GM19239 (cell line): ENCODE measurements at regions not wholly inside any gene's neighbourhood (a gene's known extent, or its start where the extent isn't known, plus 50 kb on each side); places are given as distances from the start of the nearest gene placed in this dataset.

ENCODE experiments used
- DNase-seq: peaks from one replicate; pipeline ENCODE4 v3.0.0; 2011; ENCODE audit warnings: low spot score; ENCODE audit not compliant: insufficient read length
- FAIRE-seq: peaks from 2 replicates; lab custom pipeline; 2011; peaks lifted over from hg19 to GRCh38; lab: Jason Lieb, UNC

DNA sequence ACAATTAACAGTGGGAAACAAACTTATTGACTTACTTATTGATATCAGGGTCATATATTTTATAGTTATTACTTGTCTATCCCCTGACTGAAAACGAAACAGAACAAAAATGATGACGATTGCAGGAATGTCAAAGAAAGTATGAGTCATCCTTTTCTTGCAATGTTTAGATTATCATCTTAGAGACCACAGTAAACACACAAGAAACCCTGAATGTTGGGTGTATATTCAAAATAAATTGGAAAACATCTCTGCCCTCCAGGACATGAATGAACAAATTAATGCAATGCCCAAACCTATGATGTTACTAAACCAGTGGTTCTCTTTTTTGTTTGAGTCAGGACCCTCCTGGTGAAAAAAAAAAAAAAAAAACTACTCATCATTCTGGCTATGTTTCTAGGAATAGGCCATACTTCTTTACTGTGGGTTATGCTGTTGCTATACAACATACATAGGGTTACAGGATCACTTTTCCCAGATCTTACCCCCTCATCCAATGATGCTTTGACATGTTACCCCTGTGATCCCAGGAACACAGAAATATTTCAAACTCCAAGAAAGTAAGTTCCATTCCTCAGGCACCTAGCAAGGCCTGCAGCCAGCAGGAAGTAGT, 623.4 kb upstream of the IGFBP3 start:
- DNase-seq (no peak), FAIRE-seq (no peak)

DNA sequence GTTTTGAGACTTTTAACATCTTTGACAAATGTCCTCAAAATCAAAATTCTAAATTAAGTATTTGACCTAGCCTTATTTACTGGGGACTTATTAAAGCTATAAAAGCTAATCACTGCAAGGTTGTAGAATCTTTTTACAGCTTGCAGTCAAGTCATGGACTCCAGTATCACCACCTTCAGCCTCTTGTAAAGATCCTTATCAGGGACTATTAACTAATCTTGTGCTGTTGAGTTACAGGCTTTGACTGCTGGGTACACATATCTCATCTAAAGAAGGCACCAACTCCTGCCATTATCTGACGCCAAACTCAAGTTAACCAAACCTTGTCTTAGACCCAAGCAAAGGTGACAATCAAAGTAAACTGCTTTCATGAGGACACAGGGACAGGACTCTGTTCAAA, 621.0 kb upstream of the IGFBP3 start:
- DNase-seq (no peak), FAIRE-seq (no peak)

DNA sequence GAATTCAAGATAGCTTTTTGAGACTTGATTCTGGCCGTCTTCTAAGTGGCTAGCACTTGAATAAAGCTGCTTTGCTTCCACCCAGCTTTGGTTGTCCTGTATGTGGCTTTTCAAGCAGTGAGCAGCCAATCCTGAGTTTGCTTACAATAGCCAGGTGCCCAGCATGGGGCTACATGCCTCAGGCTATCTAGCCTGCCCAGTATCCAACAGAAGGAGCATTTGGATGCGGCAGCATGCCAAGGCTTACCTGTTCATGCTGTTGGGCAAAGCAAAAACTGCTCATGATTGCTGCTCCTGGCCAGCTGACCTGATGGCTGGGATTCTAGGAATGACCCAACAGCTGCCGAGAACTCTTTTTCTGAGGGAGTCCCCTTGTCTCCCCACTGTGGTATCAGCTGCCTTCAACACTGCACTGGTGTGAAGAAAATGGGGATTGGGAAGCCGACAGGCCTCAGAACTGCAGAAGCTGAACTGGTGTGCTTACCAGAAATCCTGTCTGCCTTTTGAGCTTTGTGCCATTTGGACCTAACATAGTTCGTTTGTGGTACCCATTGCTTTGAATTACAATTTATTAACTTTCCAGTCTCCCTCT, 618.9 kb upstream of the IGFBP3 start:
- FAIRE-seq (no peak), DNase-seq (no peak)

DNA sequence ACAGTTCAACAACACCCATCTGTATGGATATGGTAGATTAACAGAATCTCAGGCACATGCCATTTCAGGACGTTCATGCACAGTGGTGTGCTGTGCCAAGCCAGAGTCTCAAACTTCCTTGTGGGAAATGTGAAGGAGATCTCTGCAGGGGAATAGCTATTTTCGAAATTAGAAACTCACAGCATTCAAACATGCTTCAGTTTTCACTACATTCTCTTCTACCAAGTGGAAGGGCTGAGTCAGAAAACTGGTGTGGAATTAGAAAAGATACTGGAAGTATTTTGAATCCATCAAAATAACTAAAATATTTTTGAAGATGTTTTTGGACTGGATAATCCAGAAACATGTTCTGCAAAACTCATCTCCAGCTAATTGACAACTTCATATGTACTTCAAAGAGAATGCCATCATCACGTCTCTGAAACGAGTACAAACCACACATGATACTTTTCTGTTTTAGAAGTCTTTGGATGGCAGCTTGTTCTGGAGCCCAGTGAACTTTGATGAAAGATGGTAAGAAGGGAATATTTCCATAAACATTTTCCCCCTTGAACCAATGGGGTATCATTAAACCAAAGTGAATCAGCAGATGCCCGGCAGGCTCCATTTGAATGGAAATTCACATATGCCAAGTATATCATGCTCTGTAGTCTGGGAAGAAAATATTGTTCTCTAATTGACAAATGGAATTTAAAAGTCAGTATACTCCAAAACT, 616.3 kb upstream of the IGFBP3 start:
- DNase-seq (no peak), FAIRE-seq (no peak)

DNA sequence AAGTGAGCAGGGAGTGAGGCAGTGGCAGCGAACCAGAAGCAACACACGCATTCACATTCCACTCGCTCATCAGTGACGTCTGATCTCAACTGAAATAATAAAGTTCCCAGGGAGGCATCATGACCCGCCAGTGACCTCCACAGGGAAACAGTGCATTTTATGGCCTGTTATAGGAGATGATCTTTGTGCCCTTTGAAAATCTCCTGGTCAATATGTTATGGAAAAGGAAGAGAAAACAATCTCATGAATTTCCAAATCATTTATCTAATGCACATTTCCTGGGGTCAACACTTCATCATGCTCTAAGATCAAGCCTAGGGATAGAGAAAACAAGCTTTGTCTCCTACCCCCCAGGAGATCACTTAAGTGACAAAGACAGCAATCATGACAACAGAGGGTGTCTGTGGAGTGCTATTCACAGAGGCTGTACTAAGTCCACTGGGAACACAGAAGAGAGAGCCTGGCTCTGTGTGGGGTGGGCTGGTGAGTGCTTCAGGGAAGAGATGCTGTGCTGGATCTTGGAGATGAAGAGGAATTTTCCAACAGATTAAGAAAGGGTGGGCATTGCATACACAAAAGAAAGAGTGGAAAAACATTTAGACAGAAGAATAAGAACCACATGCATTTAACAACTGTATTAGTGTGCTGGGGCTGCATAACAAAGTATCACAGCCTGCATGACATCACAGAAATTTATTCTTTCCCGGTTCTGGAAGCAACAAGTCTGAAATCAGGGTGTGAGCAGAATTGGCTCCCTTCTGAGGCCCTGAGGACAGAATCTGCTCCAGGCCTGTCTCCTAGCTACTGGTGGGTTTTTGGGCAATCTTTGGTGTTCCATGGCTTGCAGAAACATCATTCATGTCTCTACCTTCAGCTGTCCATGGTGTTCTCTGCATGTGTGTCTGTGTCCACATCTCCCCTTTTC, 613.9 kb upstream of the IGFBP3 start:
- DNase-seq = no peak
- FAIRE-seq = no peak

DNA sequence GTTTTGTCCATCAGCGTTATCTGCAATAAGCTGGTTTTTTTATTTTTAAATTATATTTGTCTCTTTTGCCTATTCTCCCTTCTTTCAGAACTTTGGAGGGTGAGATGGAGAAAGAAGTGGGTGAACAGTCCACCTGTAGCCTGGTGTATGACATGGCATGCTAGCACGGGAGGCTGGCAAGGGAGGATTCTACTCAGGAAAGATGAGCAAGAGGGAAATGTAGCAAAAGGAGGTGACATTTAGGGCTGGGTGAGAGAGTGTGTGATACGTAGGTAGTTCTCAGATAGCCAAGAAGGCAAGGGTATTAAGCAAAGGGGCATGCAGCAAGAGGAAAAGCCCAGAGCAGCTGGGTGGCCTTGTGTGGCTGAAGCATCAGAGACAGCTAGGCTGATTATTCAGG, 612.9 kb upstream of the IGFBP3 start:
- DNase-seq (no peak), FAIRE-seq (no peak)

DNA sequence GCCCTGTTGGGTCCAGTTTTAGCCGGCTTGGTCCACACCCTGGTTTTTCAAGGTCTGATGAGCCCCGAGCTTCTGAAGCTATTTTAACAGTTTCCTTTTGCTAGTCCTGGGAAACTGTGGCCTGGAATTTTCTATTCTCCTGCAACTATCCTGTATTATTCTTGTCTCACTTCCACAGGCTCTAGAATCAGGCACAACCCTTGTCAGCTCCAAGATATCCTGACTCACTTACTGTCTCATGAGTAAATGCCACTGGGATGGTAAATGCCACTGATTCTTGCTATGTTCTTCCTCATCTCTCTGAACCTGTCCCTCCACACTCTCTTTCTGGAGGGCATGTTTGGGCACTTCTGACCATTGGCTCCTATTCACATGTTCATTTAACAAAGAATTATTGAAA, 611.5 kb upstream of the IGFBP3 start:
- DNase-seq = no peak
- no peak for FAIRE-seq

DNA sequence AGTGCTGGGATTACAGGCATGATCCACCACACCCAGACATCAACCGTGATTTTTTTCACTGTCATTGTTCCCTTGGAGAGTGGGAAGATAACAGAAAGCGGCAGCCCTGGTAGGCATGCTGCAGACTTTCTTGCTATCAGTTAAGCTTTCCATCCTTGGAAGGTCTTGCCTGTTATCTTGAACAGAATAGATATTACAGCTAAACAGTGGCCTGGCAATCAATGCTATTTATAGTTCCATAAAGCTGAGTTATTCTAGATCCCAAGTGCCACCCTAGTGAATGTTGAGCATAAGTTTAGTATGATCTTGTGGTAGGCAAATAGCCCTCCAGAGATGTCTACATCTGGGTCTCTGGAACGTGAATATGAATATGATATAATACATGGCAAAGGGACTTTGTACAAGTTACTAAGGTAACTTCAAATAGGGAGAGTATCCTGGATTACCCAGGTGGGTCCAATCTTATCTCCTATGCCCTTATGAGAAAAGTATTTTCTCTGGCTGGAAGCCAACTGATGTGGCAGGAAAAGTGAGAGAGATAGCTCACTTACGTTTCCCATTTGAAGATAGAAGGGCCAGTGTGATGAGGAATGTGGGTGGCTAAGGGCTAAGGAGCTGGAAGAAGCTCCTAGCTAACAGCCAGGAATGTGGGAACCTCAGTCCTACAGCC, 609.1 kb upstream of the IGFBP3 start:
- DNase-seq (no peak), FAIRE-seq (no peak)

DNA sequence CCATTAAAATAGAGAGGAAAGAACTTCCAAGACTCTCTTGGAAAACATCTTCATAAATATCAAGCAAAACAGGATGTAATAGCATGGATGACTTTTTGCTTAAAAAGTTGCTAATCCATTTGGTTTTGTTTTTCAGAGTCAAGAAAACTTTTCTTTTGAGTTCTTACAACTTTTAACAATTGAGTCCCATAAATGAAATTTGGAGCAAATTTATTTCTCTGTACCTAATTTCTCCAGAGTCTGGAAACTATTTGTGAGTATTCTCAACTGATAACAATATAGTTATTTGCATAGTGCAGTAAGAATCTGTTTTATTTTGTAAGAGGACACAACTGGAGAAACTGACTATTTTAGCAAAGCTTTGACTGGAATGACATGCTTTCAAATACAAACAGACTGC, 606.3 kb upstream of the IGFBP3 start:
- no peak for FAIRE-seq

DNA sequence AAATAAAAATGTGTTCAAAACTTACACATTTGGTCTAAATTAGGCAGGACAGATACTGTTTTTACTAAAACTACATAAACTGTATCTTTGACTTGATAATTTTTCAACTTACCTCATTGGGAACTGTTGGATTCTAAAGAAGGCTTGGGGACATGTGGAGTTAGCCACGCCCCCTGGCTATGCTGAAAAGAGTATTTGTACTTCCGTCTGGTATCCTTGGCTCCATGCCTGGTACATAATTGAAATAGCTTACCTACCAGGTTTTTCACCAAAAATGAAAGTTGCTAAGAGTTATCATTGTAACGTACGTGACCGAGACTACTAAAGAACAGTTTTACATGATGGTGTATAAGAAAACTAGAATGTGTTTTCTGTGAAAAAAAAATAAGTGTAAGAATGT, 604.8 kb upstream of the IGFBP3 start:
- DNase-seq = no peak
- FAIRE-seq = no peak

More for the DNA sequence above, 606.3 kb upstream of the IGFBP3 start:
- no peak for DNase-seq

DNA sequence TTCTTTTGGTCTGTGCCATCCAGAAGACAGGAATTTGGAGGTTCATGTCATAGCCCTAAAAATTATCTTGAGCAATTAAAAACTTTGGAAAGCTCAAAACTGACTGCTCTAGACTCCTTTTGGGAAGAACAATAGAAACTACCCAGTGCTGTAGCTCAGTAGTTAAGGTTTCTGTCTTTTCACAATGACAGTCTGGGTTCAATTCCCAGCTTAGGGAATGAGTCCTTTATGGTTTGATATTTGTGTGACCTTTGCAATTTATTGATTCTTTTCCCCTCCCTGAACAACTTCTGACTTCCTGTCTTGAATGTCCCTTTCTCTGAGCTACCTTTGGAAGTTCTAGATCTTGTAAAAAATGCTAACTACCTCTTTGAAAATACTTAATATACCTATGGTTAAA, 603.3 kb upstream of the IGFBP3 start:
- FAIRE-seq (no peak), DNase-seq (no peak)

DNA sequence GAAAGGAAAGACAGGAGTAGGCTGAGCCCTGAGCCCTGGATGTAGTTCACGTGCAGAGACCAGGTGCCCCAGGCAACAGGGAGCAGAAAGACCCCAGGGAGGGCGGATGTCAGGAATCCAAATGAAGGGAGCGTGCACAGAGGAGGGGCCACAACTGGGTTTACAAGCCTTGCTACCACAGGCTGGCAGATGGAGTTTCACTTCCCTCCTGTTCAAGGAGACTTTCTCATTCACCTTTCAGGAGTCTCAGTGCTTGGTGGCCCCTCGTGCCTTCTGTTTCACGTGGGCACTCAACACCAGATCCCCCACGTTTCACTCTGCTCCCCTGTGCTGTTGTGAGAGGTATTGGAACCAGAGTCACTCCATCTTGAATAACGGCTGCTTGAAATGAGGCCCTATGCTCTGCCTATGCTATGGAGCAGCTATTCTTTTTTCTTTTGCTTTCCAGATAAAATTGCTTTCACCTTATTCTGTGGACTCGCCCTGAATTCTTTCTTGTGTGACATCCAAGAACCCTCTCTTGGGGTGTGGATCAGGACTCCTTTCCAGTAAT, 601.4 kb upstream of the IGFBP3 start:
- no peak for FAIRE-seq
- DNase-seq = no peak

DNA sequence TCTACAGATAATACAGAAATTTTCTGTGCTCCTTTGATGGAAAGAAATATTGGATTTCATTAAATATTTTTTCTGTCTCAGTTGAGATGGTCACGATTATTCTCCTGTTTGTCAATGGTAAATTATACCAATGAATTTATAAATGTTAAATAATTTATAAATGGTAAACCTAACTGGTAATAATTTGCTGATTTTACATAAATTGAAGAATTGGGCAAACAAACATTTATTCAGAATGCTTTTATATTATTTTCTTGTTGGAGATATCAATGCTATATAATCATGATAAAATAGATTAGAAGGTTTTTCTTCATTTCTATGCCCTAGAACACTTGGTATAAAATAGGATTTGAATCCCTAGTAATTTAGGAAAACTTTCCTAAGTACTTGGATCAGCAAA, 597.6 kb upstream of the IGFBP3 start:
- no peak for FAIRE-seq

DNA sequence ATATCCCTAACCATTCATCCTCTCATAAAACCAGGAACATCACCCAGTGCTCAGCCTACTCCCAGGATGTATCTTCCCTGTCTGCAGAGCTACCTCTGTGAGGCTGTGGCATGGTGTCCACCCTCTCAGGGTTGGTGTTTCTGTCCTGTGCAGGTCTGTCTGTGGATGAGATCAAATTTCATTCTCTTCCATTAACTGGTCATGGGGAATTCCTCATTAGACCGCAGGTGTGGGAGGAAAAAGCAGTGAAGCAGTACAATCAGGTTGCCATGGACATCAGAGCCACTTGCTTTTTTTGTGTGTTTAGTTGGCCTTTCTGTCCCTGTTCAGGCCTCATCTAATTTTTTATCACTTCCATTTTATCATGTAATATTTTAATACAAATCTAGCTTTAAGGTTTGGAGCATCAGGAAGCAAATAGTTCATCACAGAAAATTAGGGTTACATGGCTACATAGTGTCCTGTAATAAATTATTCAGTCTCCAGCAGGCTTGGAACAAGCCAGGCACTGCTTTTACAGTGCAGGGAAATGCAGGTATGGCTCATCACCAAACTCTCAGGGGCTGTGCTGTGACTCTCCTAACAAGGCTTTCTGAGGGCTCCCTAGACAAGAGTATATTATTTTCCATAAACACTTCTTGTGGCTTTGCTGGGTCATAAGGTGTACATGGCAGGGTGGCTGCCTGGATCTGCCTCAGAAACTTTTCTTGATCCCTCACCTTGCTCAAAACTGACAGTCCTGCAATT, 594.9 kb upstream of the IGFBP3 start:
- DNase-seq = no peak
- FAIRE-seq = no peak

More for the DNA sequence above, 597.6 kb upstream of the IGFBP3 start:
- DNase-seq = no peak

DNA sequence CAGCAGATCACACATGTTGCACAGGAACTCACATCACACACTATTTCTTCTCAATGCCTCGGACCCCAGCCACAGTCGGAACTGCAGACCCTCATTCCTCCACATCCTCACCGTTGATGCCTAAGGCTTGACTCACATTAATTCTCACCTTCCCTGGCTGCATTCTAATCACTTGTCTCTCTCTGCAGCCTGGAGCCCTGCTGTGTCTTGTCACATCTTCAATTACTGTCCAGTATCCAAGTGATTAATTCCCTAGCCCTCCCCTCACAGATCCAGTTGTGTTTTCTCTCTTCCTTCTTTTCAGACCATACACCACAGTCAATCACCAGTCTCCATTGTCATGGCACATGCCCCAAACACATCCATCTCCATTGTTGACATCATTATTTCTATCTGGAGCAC, 592.4 kb upstream of the IGFBP3 start:
- no peak for FAIRE-seq
- no peak for DNase-seq

DNA sequence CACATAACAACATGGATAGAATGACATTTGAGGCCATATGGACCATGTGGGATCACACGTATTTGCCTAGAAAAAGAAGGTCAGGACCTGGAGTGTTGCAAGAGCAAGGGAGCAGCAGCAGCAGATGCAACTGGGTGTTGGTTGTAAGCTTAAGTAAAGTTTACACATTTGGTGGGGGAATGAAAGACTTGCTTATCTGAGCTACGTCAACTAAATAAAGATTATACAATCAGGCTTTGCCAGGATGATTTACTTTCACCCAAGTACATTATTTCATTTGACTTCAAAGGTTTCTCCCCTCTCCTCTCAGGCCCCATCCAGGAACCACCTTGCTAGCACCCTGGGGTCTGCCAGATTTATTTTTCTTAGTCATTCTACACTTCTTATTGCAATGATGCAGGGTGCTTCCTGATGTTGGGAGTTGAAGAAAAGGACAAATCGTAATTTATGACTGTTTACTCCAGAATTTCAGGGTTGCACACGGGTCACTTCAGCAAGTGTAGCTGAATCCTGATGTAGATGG, 591.9 kb upstream of the IGFBP3 start:
- FAIRE-seq = no peak
- DNase-seq = no peak

DNA sequence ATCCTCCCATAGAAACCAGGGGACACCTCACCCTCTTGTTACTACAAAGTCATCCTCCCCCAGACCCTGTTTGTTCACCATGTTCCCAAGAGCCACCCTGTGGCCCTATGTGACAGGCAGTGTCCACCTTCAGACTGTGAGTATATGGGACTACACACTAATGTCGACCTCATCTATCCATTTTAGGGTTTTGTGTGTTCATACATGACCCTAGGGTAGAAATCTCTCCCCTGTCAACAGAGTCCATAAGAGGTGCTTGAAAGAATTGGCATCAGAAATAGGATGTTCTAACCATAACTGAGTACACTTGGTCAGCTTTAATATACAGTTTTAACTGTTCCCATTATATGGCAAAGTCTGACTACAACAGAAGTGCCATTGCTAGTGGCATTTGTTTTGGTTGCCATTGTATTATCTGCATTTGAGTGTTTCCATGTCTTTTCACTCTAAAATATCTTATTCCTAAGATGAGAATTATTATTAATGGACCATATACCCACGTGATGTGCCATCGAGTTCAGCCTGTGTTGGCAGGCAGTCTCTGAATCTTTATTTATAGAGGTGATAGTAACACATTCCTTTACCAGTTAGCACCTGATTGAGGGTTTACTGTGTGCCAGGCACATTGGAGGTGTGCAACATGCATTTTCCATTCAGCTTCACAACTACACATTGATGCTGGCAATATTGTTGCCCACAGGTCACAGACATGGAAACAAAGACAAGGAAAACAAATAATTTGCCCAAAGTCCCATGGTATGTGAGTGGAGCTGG, 590.6 kb upstream of the IGFBP3 start:
- no peak for FAIRE-seq
- DNase-seq = no peak

DNA sequence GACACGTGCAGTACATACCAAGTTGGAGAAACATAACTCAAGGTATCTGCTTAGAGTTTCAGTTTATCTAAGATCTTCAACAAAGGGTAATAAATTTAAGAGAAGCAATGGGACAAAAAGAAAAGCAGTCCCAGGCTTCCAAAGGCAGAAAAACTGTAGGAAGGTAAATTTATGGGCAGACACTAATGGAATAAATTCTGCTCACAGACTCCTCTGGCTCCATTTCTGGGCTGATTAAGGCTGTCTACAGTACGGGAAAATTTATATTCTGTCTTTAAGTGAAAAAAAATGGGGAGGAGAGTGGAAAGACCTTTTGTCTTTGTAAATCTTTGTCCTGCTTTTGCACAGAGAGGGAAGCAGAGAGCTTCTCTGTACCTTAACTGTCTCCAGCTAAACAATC, 587.5 kb upstream of the IGFBP3 start:
- no peak for DNase-seq
- no peak for FAIRE-seq
